Endothelial cell of umbilical vein (primary cell): ENCODE measurements at regions not wholly inside any gene's neighbourhood (a gene's known extent, or its start where the extent isn't known, plus 50 kb on each side); places are given as distances from the start of the nearest gene placed in this dataset.

ENCODE experiments used
- BruUV-seq: library from RNA; stranded (reverse); fragments of 400-500 nt; replicated peaks from 2 replicates; lab custom pipeline; 2021; lab: Mats Ljungman, UMichigan
- CTCF ChIA-PET: fragments of 300-600, 350-600 bp; sonication (Branson Sonifier 250); formaldehyde crosslinking; loops from one replicate; lab custom pipeline; 2021; ENCODE audit warnings: antibody characterized with exemption, inconsistent platforms; lab: Charles Lee
- POLR2A ChIA-PET: fragments of 300-600, 350-600 bp; sonication (Branson Sonifier 250); formaldehyde crosslinking; loops from one replicate; lab custom pipeline; 2021; ENCODE audit warnings: antibody characterized with exemption, inconsistent platforms; lab: Charles Lee
- DNase-seq: peaks from one replicate; pipeline ENCODE4 v3.0.0-alpha.2; 2011; ENCODE audit warnings: low read depth, low spot score
- FAIRE-seq: peaks from 2 replicates; lab custom pipeline; 2011; peaks lifted over from hg19 to GRCh38; lab: Jason Lieb, UNC
- H2AFZ ChIP-seq: 2 replicates; pipeline ENCODE4 v1.6.0; 2012; ENCODE audit warnings: low read depth, low read length, control low read depth, inconsistent platforms
- H3K27ac ChIP-seq: 2 replicates; pipeline ENCODE4 v1.5.1; 2011; ENCODE audit warnings: low read depth, mild to moderate bottlenecking, control low read depth, low read length, moderate library complexity; ENCODE audit not compliant: insufficient read depth
- H3K27me3 ChIP-seq, 2 experiments: 2 replicates each; pipeline versions ENCODE4 v1.6.0 to v1.6.1; 2011; ENCODE audit warnings: low read length in 2 of 2, mixed read lengths in 1 of 2; ENCODE audit not compliant: control insufficient read depth in 2 of 2, insufficient read depth in 2 of 2
- H3K36me3 ChIP-seq, 2 experiments: 2 replicates in 1 of 2; 3 replicates in 1 of 2; pipeline ENCODE4 v1.5.1; 2011; ENCODE audit warnings: low read length in 2 of 2, mild to moderate bottlenecking in 1 of 2, moderate library complexity in 1 of 2; ENCODE audit not compliant: control insufficient read depth in 2 of 2, insufficient read depth in 2 of 2; ENCODE audit errors: extremely low read depth in 1 of 2
- H3K4me1 ChIP-seq: 3 replicates; pipeline ENCODE4 v1.5.1; 2011; ENCODE audit warnings: mild to moderate bottlenecking, low read length; ENCODE audit not compliant: control insufficient read depth, insufficient read depth; ENCODE audit errors: extremely low read depth
- H3K4me2 ChIP-seq: 2 replicates; pipeline ENCODE4 v1.6.1; 2011; ENCODE audit warnings: low read length, control low read depth, mixed read lengths; ENCODE audit not compliant: insufficient read depth
- H3K4me3 ChIP-seq, 3 experiments: fragments of 200-600 bp in 1 of 3; sonication (generic), shearing (Covaris generic) in 1 of 3; replicated peaks in 1 of 3; 2 replicates each; pipeline ENCODE4 v1.5.1; 2011 to 2016; ENCODE audit warnings: control low read depth in 3 of 3, low read length in 3 of 3, mild to moderate bottlenecking in 2 of 3, inconsistent platforms in 1 of 3, low read depth in 1 of 3, moderate library complexity in 1 of 3; ENCODE audit not compliant: insufficient read depth in 1 of 3
- H3K79me2 ChIP-seq: 2 replicates; pipeline ENCODE4 v1.6.0; 2012; ENCODE audit warnings: low read length, inconsistent platforms; ENCODE audit not compliant: control insufficient read depth, insufficient read depth
- H3K9ac ChIP-seq: replicated peaks from 2 replicates; pipeline ENCODE3; 2011; ENCODE audit warnings: low read length, control low read depth; ENCODE audit not compliant: insufficient read depth; ENCODE audit errors: extremely low read depth
- H3K9me1 ChIP-seq: replicated peaks from 3 replicates; pipeline ENCODE4 v1.6.0; 2011; ENCODE audit warnings: mild to moderate bottlenecking, low read length; ENCODE audit not compliant: control insufficient read depth, insufficient read depth; ENCODE audit errors: extremely low read depth
- H3K9me3 ChIP-seq: replicated peaks from 2 replicates; pipeline ENCODE4 v1.5.1; 2012; ENCODE audit warnings: low read length, inconsistent platforms; ENCODE audit not compliant: control insufficient read depth, insufficient read depth
- H4K20me1 ChIP-seq: replicated peaks from 2 replicates; pipeline ENCODE3; 2011; ENCODE audit warnings: mild to moderate bottlenecking, low read length; ENCODE audit not compliant: control insufficient read depth, insufficient read depth; ENCODE audit errors: extremely low read depth
- POLR2AphosphoS5 ChIP-seq: IDR thresholded peaks from 2 replicates; pipeline ENCODE4 v1.6.1; 2012; ENCODE audit warnings: low read depth, mild to moderate bottlenecking, control low read depth, low read length, moderate library complexity; ENCODE audit not compliant: insufficient read depth
- dilution Hi-C: fragments of 300-500 bp; cut with MboI; formaldehyde crosslinking; loops from one replicate; pipeline ENCODE4 v1.15.0; 2019; ENCODE audit warnings: low sequenced_read_pairs; ENCODE audit not compliant: extremely low pct_ligation_motif_present
- intact Hi-C: fragments of 100-400 bp; cut with micrococcal nuclease; formaldehyde crosslinking; loops from one replicate; pipeline ENCODE4 v1.10.0; 2022
- TF ChIP-seq, protein P1 (sequence below), 2 donors: IDR thresholded peaks; 1 replicate in 1 of 2; 2 replicates in 1 of 2; pipeline ENCODE4 v1.5.1; 2011; ENCODE audit warnings: low read length in 2 of 2, mild to moderate bottlenecking in 2 of 2, moderate library complexity in 2 of 2, control low read depth in 1 of 2, inconsistent platforms in 1 of 2, low read depth in 1 of 2; ENCODE audit not compliant: insufficient read depth in 1 of 2; ENCODE audit errors: extremely low read depth in 1 of 2
- TF ChIP-seq, protein P2 (sequence below): IDR thresholded peaks from 2 replicates; pipeline ENCODE4 v1.6.1; 2011; ENCODE audit not compliant: insufficient read depth, insufficient read length

DNA sequence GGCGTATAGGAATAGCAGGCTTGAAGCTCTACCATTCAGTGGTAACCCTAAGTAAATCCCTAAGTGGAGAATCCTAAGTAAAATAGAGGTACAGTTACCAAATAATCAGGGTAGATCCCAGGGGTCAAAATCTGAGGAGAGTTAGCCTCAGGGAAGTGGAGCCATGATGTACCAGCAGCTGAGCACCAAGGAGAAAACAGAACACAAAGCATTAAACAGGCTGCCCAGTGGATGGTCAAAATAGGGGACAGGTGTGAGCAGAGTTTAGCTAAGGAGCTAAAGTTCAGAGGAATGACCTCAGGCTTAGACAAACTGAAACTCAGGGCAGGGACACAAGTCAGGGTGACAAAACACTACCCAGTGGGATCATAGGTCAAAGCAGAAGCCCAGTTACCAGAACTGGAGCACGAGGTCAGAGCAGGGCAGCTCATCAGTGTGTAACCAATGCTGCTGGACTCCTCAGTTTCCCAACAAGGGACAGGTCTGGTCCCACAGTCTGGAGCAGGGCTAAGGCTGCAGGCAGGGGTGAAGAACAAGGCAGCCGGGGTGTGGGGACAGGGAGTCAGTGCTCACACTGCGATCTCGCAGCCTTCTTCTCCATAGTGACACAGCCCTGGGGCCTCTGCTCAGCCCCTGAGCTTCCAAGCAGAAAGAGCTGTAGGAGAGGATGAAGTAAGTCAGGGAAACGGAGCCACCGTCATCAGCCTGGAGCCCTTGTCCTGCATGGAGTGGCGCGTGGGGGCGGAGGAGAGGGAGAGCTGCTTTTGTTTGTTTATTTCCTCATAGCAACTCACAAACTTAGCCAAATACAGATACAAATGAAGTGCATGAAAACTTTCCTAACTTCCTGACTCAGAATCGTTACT lies 264.0 kb downstream of the MREG start:
- no peaks in the 10 kb centered on the region for H3K27me3 ChIP-seq
- intact Hi-C loops (no loop called here), dilution Hi-C loops (no loop called here)
- no peaks in the 10 kb centered on the region for H3K9me3 ChIP-seq
- no peak overlapping the region for H3K4me2 ChIP-seq
- no peak overlapping the region for H3K4me3 ChIP-seq
- TF ChIP-seq, protein P1, sequence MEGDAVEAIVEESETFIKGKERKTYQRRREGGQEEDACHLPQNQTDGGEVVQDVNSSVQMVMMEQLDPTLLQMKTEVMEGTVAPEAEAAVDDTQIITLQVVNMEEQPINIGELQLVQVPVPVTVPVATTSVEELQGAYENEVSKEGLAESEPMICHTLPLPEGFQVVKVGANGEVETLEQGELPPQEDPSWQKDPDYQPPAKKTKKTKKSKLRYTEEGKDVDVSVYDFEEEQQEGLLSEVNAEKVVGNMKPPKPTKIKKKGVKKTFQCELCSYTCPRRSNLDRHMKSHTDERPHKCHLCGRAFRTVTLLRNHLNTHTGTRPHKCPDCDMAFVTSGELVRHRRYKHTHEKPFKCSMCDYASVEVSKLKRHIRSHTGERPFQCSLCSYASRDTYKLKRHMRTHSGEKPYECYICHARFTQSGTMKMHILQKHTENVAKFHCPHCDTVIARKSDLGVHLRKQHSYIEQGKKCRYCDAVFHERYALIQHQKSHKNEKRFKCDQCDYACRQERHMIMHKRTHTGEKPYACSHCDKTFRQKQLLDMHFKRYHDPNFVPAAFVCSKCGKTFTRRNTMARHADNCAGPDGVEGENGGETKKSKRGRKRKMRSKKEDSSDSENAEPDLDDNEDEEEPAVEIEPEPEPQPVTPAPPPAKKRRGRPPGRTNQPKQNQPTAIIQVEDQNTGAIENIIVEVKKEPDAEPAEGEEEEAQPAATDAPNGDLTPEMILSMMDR (IDR thresholded peaks at IDR 0.05; ENCODE audit: extremely low read depth in 1 of 2, insufficient read depth in 1 of 2, low read depth in 1 of 2, low read length in 2 of 2), result no peak
- peak; percentile 24 for TF ChIP-seq POLR2AphosphoS5
- no peaks in the 10 kb centered on the region for H4K20me1 ChIP-seq
- ChIA-PET POLR2A (no interaction called here), CTCF (no interaction called here)
- no peak overlapping the region for H3K27ac ChIP-seq
- peaks cover 2 to 44% of the 10 kb centered on the region in 2 experiments for H3K36me3 ChIP-seq
- DNase-seq (no peak), FAIRE-seq (no peak)
- no TSS peak for BruUV-seq
- no peaks in the 10 kb centered on the region for H3K9me1 ChIP-seq
- no peak overlapping the region for H3K9ac ChIP-seq
- H3K4me1 ChIP-seq, result no peaks in the 10 kb centered on the region
- H2AFZ ChIP-seq, result no peak overlapping the region
- H3K79me2 ChIP-seq, result no peaks in the 10 kb centered on the region

DNA sequence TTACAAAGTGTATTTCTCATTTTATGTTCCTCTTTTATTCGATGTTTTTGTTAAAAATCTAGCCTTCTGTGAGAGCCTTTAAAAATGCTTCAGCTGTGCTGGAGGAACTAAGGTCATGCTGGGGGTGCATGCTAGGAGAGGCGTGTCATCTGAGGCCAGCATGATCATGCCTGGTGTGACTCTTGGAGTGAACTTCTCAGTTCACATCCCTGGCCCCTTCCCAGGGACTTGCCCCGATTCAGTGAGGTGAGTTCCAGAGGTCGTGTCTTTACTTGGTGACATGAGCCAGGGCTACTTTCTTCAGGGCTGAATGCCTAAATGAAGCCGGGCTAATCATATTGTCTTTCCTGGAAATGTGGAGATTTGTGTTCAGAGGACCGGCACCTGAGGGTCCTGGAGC lies 264.9 kb downstream of the MREG start:
- peaks cover 4 to 44% of the 10 kb centered on the region in 2 experiments for H3K36me3 ChIP-seq
- H4K20me1 ChIP-seq, result no peaks in the 10 kb centered on the region
- ChIA-PET CTCF (no interaction called here), POLR2A (no interaction called here)
- intact Hi-C loops (no loop called here), dilution Hi-C loops (no loop called here)
- no peak overlapping the region for H3K4me2 ChIP-seq
- BruUV-seq, result no TSS peak
- H3K4me1 ChIP-seq, result no peaks in the 10 kb centered on the region
- H2AFZ ChIP-seq, result no peak overlapping the region
- TF ChIP-seq, protein P2, sequence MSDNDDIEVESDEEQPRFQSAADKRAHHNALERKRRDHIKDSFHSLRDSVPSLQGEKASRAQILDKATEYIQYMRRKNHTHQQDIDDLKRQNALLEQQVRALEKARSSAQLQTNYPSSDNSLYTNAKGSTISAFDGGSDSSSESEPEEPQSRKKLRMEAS, result no peak
- H3K9ac ChIP-seq, result no peak overlapping the region
- no peak overlapping the region for H3K27ac ChIP-seq
- no peak for DNase-seq
- no peak for FAIRE-seq
- H3K27me3 ChIP-seq, result no peaks in the 10 kb centered on the region
- H3K9me1 ChIP-seq, result no peaks in the 10 kb centered on the region
- no peak overlapping the region for H3K4me3 ChIP-seq
- H3K9me3 ChIP-seq, result no peaks in the 10 kb centered on the region
- no peaks in the 10 kb centered on the region for H3K79me2 ChIP-seq
